Spleen (tissue), 11 donors: ENCODE measurements at regions not wholly inside any gene's neighbourhood (a gene's known extent, or its start where the extent isn't known, plus 50 kb on each side); places are given as distances from the start of the nearest gene placed in this dataset.

Source experiments
- DNase-seq: peaks from one replicate; pipeline ENCODE4 v3.0.0-alpha.2; 2020
- H3K27ac ChIP-seq, 8 donors: fragments of 200-600 bp; sonication (generic) in 7 of 8; 1 replicate in 4 of 8; 2 replicates in 4 of 8; pipeline versions ENCODE4 v1.5.0 to v1.8.0; 2016 to 2021; ENCODE audit warnings: inconsistent platforms in 4 of 8, mild to moderate bottlenecking in 4 of 8, moderate library complexity in 1 of 8
- H3K27me3 ChIP-seq, 7 donors: fragments of 200-600 bp; sonication (generic) in 6 of 7; replicated peaks in 1 of 7; 1 replicate in 4 of 7; 2 replicates in 3 of 7; pipeline versions ENCODE4 v1.5.0 to v1.8.0; 2016 to 2021; ENCODE audit warnings: inconsistent platforms in 3 of 7, mild to moderate bottlenecking in 1 of 7
- H3K36me3 ChIP-seq, 6 donors: fragments of 200-600 bp; sonication (generic) in 5 of 6; 1 replicate in 4 of 6; 2 replicates in 2 of 6; pipeline versions ENCODE4 v1.5.0 to v1.8.0; 2016 to 2021; ENCODE audit warnings: inconsistent platforms in 2 of 6
- H3K4me1 ChIP-seq, 6 donors: fragments of 200-600 bp; sonication (generic) in 5 of 6; 1 replicate in 3 of 6; 2 replicates in 3 of 6; pipeline versions ENCODE4 v1.5.0 to v1.8.0; 2016 to 2021; ENCODE audit warnings: inconsistent platforms in 3 of 6
- H3K4me3 ChIP-seq, 8 donors: fragments of 200-600 bp; sonication (generic) in 7 of 8; 1 replicate in 4 of 8; 2 replicates in 4 of 8; pipeline versions ENCODE4 v1.5.0 to v1.8.0; 2016 to 2021; ENCODE audit warnings: inconsistent platforms in 4 of 8, mild to moderate bottlenecking in 4 of 8, moderate library complexity in 2 of 8
- H3K9me3 ChIP-seq, 8 donors: fragments of 200-600 bp; sonication (generic) in 7 of 8; 1 replicate in 4 of 8; 2 replicates in 4 of 8; pipeline versions ENCODE4 v1.5.0 to v1.8.0; 2016 to 2021; ENCODE audit warnings: inconsistent platforms in 4 of 8
- CTCF ChIP-seq, 11 experiments: fragments of 200-600 bp in 7 of 11; fragments of 450-650 bp in 4 of 11; sonication (generic) in 4 of 11; IDR thresholded peaks in 8 of 11; conservative IDR thresholded peaks in 3 of 11; 1 replicate in 7 of 11; 2 replicates in 4 of 11; pipeline versions ENCODE4 v1.4.0 to v1.8.0; 2016 to 2021; ENCODE audit warnings: antibody characterized with exemption in 11 of 11, inconsistent platforms in 4 of 11, mild to moderate bottlenecking in 1 of 11
- POLR2A ChIP-seq, 3 donors: fragments of 450-650 bp; IDR thresholded peaks; one replicate each; pipeline ENCODE4 v1.5.1; 2017; ENCODE audit warnings: antibody characterized with exemption in 3 of 3, mild to moderate bottlenecking in 1 of 3
- POLR2AphosphoS5 ChIP-seq, 3 donors: sonication (generic); formaldehyde crosslinking; IDR thresholded peaks; one replicate each; pipeline ENCODE4 v1.5.1; 2017; ENCODE audit warnings: antibody characterized with exemption in 3 of 3
- WGBS, 5 donors: extraction: QIAGEN DNeasy Blood & Tissue Kit in 3 of 5; methylation state at CpG; one replicate each; pipeline versions ENCODE4 v1.1.5 to v1.1.7; 2013 to 2018; 5-methylcytosine and 5-hydroxymethylcytosine counted together
- intact Hi-C: fragments of 100-400 bp; cut with DNase I; formaldehyde crosslinking; loops from one replicate; pipeline ENCODE4 v1.15.0; 2023; ENCODE audit warnings: low total_unique reads
- donor health status: healthy with polysubstance abuse.
- donor health status: DM: no; HTN: no; CAD: no; lungs with moderate emphysema.
- donor health status: DM: no; HTN: no; CAD: no.
- donor health status: Bipolar disorder and iron deficiency.
- donor health status: healthy.
- donor health status: DM: no; HTN: no; CAD: no.
- donor health status: DM: yes; HTN: yes; CAD: no.

GRCh38 chr3:170762064-170762463, 107.9 kb downstream of the RPL22L1 start:
- no peaks in the 10 kb centered on the region for H3K27me3 ChIP-seq
- H3K9me3 ChIP-seq, result no peaks in the 10 kb centered on the region
- no peak for TF ChIP-seq POLR2AphosphoS5 (IDR thresholded peaks at IDR 0.05)
- no peak for TF ChIP-seq CTCF (IDR thresholded peaks at IDR 0.05 in 8 of 11, conservative IDR thresholded peaks at IDR 0.05 in 3 of 11)
- no peak for TF ChIP-seq POLR2A (IDR thresholded peaks at IDR 0.05)
- intact Hi-C loops, result no loop called here
- no peaks in the 10 kb centered on the region for H3K4me1 ChIP-seq
- 85 to 91% (median 89%) methylated on average over 2 of the region's 2 CpGs for WGBS, 5 donors
- DNase-seq, result no peak
- H3K27ac ChIP-seq, result no peak overlapping the region
- no peaks in the 10 kb centered on the region for H3K36me3 ChIP-seq
- H3K4me3 ChIP-seq, result no peak overlapping the region

- 60 to 70% (median 63%) methylated on average over 3 of the region's 3 CpGs for WGBS, 5 donors
- Histone ChIP-seq H3K4me1 (no peaks in the 10 kb centered on the region), H3K36me3 (no peaks in the 10 kb centered on the region), H3K27ac (no peak overlapping the region), H3K9me3 (no peaks in the 10 kb centered on the region), H3K4me3 (no peak overlapping the region), H3K27me3 (no peaks in the 10 kb centered on the region)
- intact Hi-C loops, result no loop called here
- no peak for TF ChIP-seq POLR2A (IDR thresholded peaks at IDR 0.05)
- no peak for TF ChIP-seq CTCF (IDR thresholded peaks at IDR 0.05 in 8 of 11, conservative IDR thresholded peaks at IDR 0.05 in 3 of 11)
- TF ChIP-seq POLR2AphosphoS5 (IDR thresholded peaks at IDR 0.05), result no peak
- no peak for DNase-seq
These were observed 108.9 kb downstream of the RPL22L1 start for GRCh38 chr3:170761103-170761502.

GRCh38 chr3:170760174-170760526, 109.8 kb downstream of the RPL22L1 start:
- H3K27ac ChIP-seq, result no peak overlapping the region
- DNase-seq, result no peak
- H3K4me3 ChIP-seq, result no peak overlapping the region
- no peaks in the 10 kb centered on the region for H3K36me3 ChIP-seq
- no peaks in the 10 kb centered on the region for H3K9me3 ChIP-seq
- no peaks in the 10 kb centered on the region for H3K4me1 ChIP-seq
- no peaks in the 10 kb centered on the region for H3K27me3 ChIP-seq
- TF ChIP-seq POLR2AphosphoS5 (IDR thresholded peaks at IDR 0.05), result no peak
- no peak for TF ChIP-seq POLR2A (IDR thresholded peaks at IDR 0.05)
- no peak for TF ChIP-seq CTCF (IDR thresholded peaks at IDR 0.05 in 8 of 11, conservative IDR thresholded peaks at IDR 0.05 in 3 of 11)
- intact Hi-C loops, result no loop called here
- WGBS, 5 donors, result 69 to 82% (median 78%) methylated on average over 1 of the region's 1 CpG

GRCh38 chr3:170759511-170760173, 110.4 kb downstream of the RPL22L1 start:
- TF ChIP-seq POLR2A (IDR thresholded peaks at IDR 0.05), result no peak
- no peak for TF ChIP-seq POLR2AphosphoS5 (IDR thresholded peaks at IDR 0.05)
- TF ChIP-seq CTCF (IDR thresholded peaks at IDR 0.05 in 8 of 11, conservative IDR thresholded peaks at IDR 0.05 in 3 of 11), result no peak
- no peaks in the 10 kb centered on the region for H3K36me3 ChIP-seq
- no peak for DNase-seq
- H3K27ac ChIP-seq, result no peak overlapping the region
- WGBS, 5 donors, result 69 to 85% (median 82%) methylated on average over 5 of the region's 5 CpGs
- no peak overlapping the region for H3K4me3 ChIP-seq
- H3K27me3 ChIP-seq, result peaks cover 0 to under 1% (median 0%) of the 10 kb centered on the region in 7 donors
- H3K9me3 ChIP-seq, result no peaks in the 10 kb centered on the region
- H3K4me1 ChIP-seq, result no peaks in the 10 kb centered on the region
- intact Hi-C loops, result no loop called here
